ENCODE measurements at regions not wholly inside any gene's neighbourhood (a gene's known extent, or its start where the extent isn't known, plus 50 kb on each side); places are given as distances from the start of the nearest gene placed in this dataset.

GRCh38 chr17:70791748-70792443, 622.6 kb downstream of the KCNJ2 start:
- DNase-seq (ENCODE audit: low read depth) = no peak

DNA sequence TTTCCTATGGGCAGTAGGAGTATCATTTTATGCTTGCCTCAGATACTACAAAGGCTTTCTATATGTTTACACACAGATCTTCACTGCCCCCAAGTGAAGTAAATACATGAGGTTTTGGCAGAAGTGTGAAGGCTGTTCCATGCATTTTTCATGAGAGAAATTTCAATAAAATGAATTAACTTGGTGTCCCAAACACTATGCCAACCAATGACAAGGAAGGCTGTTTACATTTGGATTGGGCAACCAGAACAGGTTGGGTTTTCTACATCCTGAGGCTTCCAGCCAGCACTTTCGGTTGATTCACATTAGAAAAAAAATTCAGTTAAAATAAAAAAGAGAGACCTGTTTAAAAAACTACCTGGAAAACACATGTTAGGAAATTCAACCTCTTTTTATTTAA, 625.4 kb downstream of the KCNJ2 start:
- no peak for DNase-seq (ENCODE audit: low read depth)

- DNase-seq (ENCODE audit: low read depth) = no peak
These were observed 626.3 kb downstream of the KCNJ2 start for GRCh38 chr17:70795620-70796019.

DNA sequence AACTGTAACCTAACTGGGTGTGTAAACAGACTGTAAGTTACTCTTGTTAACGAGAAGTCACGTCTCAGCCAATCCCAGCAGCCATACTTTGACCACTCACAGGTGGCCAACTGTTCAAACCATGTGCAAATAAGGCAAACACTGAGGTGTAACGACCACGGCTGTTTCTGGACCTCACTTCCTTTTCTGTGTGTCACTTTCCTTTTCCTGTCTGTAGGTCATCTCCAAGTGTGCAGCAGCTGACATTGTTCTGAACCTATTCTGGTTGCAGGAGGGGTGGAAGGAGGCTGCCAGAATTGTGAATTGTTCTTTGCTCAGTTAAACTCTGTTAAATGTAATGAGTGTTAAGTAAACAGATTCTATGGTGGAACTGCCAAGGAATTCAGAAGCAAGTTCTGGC, 627.4 kb downstream of the KCNJ2 start:
- DNase-seq (ENCODE audit: low read depth) = no peak

GRCh38 chr17:70797166-70797565, 627.8 kb downstream of the KCNJ2 start:
- DNase-seq (ENCODE audit: low read depth) = no peak

DNA sequence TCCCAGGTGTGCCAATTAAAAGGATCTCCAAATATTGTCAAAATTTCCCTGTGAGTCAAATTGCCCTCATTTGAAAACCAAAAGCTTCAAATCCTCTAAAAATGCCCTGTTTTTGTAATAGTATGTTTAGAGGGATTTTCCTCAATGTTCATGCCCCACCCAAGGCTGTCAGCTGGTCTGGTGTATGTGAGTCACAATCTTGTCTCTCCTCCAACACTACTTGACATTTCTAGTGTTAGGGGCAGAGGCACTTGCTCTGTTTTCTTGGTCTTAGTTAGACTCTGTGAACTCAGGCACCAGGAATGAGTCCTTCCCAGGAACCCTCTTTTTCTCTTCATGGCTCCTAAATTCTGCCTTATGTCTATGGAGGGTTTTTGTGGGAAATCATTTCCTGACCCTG, 634.8 kb downstream of the KCNJ2 start:
- peak; percentile 24 for DNase-seq (ENCODE audit: low read depth)

GRCh38 chr17:70808596-70808995, 639.3 kb downstream of the KCNJ2 start:
- DNase-seq (ENCODE audit: low read depth) = no peak

GRCh38 chr17:70810609-70811008, 641.3 kb downstream of the KCNJ2 start:
- no peak for DNase-seq (ENCODE audit: low read depth)

GRCh38 chr17:70813355-70813930, 644.1 kb downstream of the KCNJ2 start:
- peak; percentile 22 for DNase-seq (ENCODE audit: low read depth)

DNA sequence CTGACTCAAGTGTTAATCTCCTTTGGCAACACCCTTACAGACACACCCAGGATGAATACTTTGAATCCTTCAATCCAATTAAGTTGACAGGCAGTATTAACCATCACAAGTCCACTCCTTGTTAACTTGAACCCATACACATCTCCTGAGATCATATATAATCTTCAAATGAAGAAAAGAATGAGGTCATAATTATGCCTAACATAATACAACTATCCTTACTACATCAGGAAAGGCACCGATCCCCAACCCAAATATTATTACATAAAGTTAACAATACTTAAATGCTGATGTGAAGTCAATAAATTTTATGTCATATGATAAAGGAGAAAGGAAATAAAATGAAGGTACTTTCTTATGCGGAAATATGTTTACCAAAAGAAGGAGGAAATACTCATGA, 649.9 kb downstream of the KCNJ2 start:
- no peak for DNase-seq (ENCODE audit: low read depth)

GRCh38 chr17:70820276-70820675, 650.9 kb downstream of the KCNJ2 start:
- no peak for DNase-seq (ENCODE audit: low read depth)

DNA sequence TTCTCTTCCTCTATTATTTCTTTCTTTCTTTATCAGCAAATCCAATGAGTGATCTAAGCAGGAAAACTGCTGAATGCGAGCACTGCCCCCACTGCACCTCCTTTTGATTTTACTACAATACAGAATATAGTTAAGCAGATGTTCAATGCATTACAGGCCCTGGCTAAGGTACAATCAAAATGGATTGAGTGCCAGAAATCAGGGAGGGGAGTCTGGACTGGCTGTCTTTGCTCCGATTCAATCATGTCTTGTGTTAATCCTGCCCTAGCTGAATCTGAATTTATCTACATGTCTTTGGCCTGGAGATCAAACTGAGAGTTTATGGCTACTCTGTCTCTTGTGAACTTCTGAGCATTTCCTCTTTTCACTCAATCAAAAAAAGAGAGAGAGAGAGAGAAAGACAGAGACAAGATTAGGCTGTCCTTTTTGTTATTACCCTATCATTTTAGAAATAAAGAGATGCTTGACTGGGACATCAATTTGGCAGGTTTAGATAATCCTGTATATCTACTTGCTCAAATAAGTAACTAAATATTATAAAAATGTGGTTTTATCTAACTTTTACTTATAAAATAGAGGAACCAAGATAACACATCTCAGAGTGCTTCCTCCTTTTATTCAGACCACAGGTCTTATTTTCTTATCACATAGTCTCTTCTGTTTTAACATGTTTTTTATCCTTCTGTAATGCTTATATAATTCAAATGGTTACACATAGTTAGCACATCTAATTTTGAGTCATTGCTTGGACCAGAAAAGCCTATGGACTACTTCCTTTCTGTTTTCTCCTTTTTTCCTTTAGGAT, 656.2 kb downstream of the KCNJ2 start:
- no peak for DNase-seq (ENCODE audit: low read depth)

- no peak for DNase-seq (ENCODE audit: low read depth)
These were observed 660.5 kb downstream of the KCNJ2 start for GRCh38 chr17:70829876-70830275.

DNA sequence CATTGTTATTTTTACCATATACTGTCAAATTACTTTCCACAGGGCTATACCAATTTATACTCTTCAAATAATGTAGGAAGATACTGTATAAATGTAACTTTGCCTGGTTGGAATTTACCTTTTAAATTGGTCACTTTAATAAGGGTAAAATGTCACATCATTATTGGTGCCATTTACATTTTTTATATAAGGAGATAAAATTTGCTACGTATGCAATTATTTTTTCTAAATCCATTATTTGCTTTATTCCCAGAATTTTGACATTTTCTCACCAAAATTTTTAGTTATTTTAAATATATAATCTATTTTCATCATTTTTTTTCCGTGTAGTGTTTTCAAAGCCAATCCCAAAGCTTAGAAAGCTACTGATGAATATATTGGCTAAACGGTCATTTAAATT, 664.7 kb downstream of the KCNJ2 start:
- no peak for DNase-seq (ENCODE audit: low read depth)

- DNase-seq (ENCODE audit: low read depth) = peak; percentile 21
These were observed 679.5 kb downstream of the KCNJ2 start for GRCh38 chr17:70848785-70849184.

DNA sequence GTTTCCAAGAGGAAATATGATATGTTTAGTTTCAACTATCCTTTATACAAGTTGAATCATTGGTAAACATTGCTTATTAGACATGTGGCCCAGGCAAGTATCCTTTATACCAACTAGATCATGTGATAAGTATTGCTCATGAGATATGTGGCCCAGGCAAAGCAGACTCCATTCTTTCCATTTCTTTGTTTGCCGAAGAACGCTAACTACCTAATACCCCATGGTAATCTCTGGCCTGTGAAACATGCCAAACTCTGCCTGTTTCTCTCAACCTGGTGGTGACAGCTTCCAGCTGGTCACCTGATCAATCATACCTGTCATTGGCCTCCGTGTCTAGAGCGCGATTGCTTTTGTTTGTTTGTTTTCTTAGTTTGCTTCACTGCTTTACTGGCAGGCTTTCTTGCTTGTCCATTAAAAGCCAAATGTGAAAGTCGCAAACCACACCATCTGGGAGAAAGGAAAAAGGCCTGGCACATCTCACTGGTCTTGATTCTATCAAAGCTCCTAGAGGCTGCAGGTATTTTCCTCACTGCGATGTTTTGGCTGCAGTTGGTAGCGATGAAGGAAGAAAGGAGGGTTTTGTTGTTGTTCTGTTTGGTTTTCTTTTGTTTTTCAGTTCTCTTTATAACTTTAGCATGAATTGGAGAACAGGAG, 686.2 kb downstream of the KCNJ2 start:
- DNase-seq (ENCODE audit: low read depth) = peak; percentile 14

- DNase-seq (ENCODE audit: low read depth) = no peak
These were observed 688.0 kb downstream of the KCNJ2 start for GRCh38 chr17:70857351-70857750.

- DNase-seq (ENCODE audit: low read depth) = no peak
These were observed 690.5 kb downstream of the KCNJ2 start for GRCh38 chr17:70859829-70860228.

DNA sequence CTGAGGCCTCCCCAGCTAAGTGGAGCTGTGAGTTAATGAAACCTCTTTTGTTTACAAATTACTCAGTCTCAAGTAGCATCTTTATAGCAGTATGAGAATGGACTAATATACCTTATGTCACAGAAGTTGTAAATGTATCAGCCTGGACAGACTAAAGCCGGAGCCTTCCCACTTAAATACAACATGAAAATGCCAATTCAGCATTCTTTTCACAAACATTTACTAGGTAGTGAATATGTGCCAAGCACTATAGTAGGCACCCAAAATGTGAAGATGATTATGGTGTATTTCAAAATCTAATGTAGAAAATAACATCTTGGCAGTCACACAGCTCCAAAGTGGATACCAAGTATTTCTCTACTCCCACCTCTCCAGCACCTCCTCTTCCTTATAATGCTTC, 693.0 kb downstream of the KCNJ2 start:
- no peak for DNase-seq (ENCODE audit: low read depth)

DNA sequence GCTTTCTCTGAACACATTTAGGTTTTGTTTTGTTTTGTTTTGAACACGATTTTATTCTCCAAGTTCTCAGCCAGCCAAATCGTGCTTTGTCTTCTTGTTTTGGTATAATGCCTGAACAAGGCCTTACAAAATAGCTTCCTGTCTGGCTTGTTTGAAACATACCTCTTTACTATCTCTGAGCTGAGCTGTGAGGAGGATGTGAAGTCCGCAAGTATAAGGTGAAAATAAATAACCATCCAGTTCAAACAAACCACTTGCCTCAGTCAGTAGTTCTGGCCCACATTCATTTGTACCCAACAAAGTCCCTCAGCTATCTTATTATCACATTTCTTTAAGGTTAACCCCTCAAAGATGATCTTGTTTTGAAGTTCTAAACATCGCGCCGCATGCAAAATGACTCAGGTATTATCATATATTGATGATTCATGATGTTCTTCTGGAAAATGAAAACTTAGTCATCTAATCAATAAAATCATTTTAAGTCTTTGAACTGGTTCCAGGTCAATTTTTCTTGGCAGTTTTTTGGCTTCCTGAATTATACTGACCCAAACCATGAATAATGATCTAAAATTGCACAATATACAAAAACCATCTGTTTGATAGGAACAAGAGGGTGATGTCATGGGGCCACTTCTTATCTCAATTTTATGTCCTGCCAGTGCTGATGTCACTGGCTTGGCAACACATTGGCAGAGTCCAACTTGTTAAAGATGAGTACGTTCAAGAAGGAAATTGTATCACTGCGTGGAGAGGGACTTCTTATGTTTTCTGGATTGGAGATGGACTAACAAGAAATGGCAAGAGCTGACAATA, 694.3 kb downstream of the KCNJ2 start:
- no peak for DNase-seq (ENCODE audit: low read depth)

DNA sequence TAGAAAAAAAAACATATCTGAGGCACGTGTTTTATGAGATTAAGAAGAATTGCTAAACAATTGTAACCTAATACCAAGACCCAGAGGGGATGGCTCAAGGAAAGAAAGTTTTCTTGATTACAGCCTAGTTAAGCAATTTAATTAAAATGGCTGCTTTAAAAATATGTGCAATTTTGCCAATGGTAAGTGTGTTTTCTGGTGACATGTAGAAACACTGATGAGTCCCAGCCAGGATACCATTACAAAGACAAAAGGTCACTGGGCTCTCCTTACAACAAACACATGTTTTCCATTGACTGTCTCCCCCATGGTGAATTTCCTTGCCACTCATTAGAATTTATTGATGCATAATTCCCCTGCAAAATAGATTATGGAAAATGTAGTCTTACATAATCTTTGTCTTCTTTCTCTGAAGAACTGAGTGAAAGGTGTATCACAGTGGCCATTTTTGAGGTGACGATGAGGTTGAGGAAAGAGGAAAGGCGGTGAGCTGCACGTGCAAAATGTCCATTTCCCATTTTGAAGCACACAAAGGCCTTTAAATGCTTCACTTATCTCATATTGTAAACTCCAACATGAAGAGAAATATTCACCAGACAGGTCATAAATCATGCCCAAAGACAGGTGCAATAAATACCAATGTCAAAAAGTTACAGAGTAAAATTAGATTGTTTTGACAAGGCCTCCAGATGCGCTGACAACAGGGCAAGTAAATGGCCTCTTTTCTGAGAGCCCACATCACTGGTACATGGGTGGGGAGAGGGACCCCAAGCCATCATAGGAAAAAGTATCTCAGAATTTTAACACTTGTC, 696.9 kb downstream of the KCNJ2 start:
- no peak for DNase-seq (ENCODE audit: low read depth)
